WTC11 (cell line): ENCODE measurements at regions not wholly inside any gene's neighbourhood (a gene's known extent, or its start where the extent isn't known, plus 50 kb on each side); places are given as distances from the start of the nearest gene placed in this dataset.

Experiments
- ATAC-seq: fragments of 200-7000 bp; cut with Tn5 transposase; 2 replicates; pipeline ENCODE4 v1.10.0; 2021; ENCODE audit warnings: mild to moderate bottlenecking, moderate library complexity
- CTCF ChIA-PET: fragments of 300-600 bp; sonication (Branson Sonifier 250); formaldehyde crosslinking; loops from one replicate; lab custom pipeline; 2021; ENCODE audit warnings: antibody characterized with exemption; lab: Charles Lee
- POLR2A ChIA-PET: fragments of 350-600 bp; sonication (Branson Sonifier 250); formaldehyde crosslinking; loops from one replicate; lab custom pipeline; 2021; ENCODE audit warnings: antibody characterized with exemption; lab: Charles Lee
- DNase-seq: peaks from one replicate; pipeline ENCODE4 v3.0.0; 2021; ENCODE audit warnings: low spot score
- H3K27ac Mint-ChIP-seq: 2 replicates; pipeline ENCODE4 v1.8.0; 2021; ENCODE audit warnings: mixed read lengths
- H3K27me3 Mint-ChIP-seq: 2 replicates; pipeline ENCODE4 v1.8.0; 2021; ENCODE audit warnings: low read depth, mild to moderate bottlenecking, moderate library complexity, mixed read lengths
- H3K36me3 Mint-ChIP-seq: 2 replicates; pipeline ENCODE4 v1.8.0; 2021; ENCODE audit warnings: mixed read lengths
- H3K4me1 Mint-ChIP-seq: 2 replicates; pipeline ENCODE4 v1.8.0; 2022; ENCODE audit warnings: mixed read lengths
- H3K4me3 Mint-ChIP-seq: 2 replicates; pipeline ENCODE4 v1.8.0; 2021; ENCODE audit warnings: mild to moderate bottlenecking, moderate library complexity, mixed read lengths
- H3K9me3 Mint-ChIP-seq: 2 replicates; pipeline ENCODE4 v1.8.0; 2021; ENCODE audit warnings: mixed read lengths
- EMX1 ChIP-seq: fragments of 250-450 bp; sonication (Bioruptor Pico); IDR thresholded peaks from 2 replicates; pipeline ENCODE4 v1.8.0; 2021; ENCODE audit warnings: mild to moderate bottlenecking
- ETV6 ChIP-seq: sonication (generic); formaldehyde crosslinking; IDR thresholded peaks from 2 replicates; pipeline ENCODE4 v1.8.1; 2022; ENCODE audit warnings: mild to moderate bottlenecking, missing genetic modification reagents
- IRF2 ChIP-seq: sonication (generic); formaldehyde crosslinking; IDR thresholded peaks from 2 replicates; pipeline ENCODE4 v1.8.0; 2022; ENCODE audit warnings: low read depth, missing genetic modification reagents, borderline replicate concordance
- JUN ChIP-seq: sonication (generic); formaldehyde crosslinking; IDR thresholded peaks from 2 replicates; pipeline ENCODE4 v1.8.0; 2023; ENCODE audit warnings: mild to moderate bottlenecking, missing genetic modification reagents
- KAT7 ChIP-seq: sonication (generic); formaldehyde crosslinking; IDR thresholded peaks from 2 replicates; pipeline ENCODE4 v1.8.1; 2023; ENCODE audit warnings: missing genetic modification reagents, mild to moderate bottlenecking, borderline replicate concordance
- PRRX2 ChIP-seq: fragments of 250-450 bp; sonication (Bioruptor Pico); IDR thresholded peaks from 2 replicates; pipeline ENCODE4 v1.8.0; 2021; ENCODE audit warnings: mild to moderate bottlenecking
- SMAD4 ChIP-seq: sonication (generic); formaldehyde crosslinking; IDR thresholded peaks from 2 replicates; pipeline ENCODE4 v1.8.0; 2022; ENCODE audit warnings: mild to moderate bottlenecking, missing genetic modification reagents
- SOX15 ChIP-seq: fragments of 250-450 bp; sonication (Bioruptor Pico); IDR thresholded peaks from 2 replicates; pipeline ENCODE4 v1.9.0; 2021; ENCODE audit warnings: mild to moderate bottlenecking
- TF ChIP-seq, protein P1 (sequence below): fragments of 250-450 bp; sonication (Bioruptor Pico); IDR thresholded peaks from 2 replicates; pipeline ENCODE4 v1.9.0; 2021; ENCODE audit warnings: mild to moderate bottlenecking
- TF ChIP-seq, protein P2 (sequence below): sonication (generic); formaldehyde crosslinking; IDR thresholded peaks from 2 replicates; pipeline ENCODE4 v1.8.1; 2023; ENCODE audit warnings: mild to moderate bottlenecking, missing genetic modification reagents
- TF ChIP-seq, protein P3 (sequence below): sonication (generic); formaldehyde crosslinking; IDR thresholded peaks from 2 replicates; pipeline ENCODE4 v1.8.1; 2023; ENCODE audit warnings: mild to moderate bottlenecking, missing genetic modification reagents
- TF ChIP-seq, protein P4 (sequence below): fragments of 200-600 bp; IDR thresholded peaks from 2 replicates; pipeline ENCODE4 v1.8.0; 2022; ENCODE audit warnings: antibody characterized with exemption
- TF ChIP-seq, protein P5 (sequence below): fragments of 250-450 bp; sonication (Bioruptor Pico); IDR thresholded peaks from 2 replicates; pipeline ENCODE4 v1.8.0; 2021; ENCODE audit warnings: mild to moderate bottlenecking
- TF ChIP-seq, protein P6 (sequence below): sonication (generic); formaldehyde crosslinking; IDR thresholded peaks from 2 replicates; pipeline ENCODE4 v1.8.0; 2022; ENCODE audit warnings: mild to moderate bottlenecking, missing genetic modification reagents
- TF ChIP-seq, protein P7 (sequence below): sonication (generic); formaldehyde crosslinking; IDR thresholded peaks from 2 replicates; pipeline ENCODE4 v1.8.1; 2023; ENCODE audit warnings: mild to moderate bottlenecking, missing genetic modification reagents, borderline replicate concordance

DNA sequence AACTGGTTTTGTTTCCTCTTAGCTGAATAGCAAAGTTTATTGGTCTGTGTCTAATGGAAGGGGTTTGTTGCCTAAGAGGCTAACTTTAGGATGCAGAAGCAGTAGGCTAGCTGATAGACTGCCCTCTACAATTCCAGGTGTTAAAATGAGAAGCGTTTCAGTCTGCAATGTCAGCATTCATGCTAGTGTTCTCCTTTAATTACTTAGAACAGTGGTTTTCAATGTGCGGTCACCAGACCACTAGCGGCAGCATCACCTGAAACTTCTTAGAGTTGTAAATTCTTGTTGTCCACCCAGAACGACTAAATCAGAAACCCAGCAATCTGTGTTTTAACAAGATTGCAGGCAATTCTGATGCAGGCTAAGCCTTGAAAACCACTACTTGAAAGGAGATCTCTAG, 392.9 kb downstream of the IPMK start (continued):
- TF ChIP-seq, protein P1, sequence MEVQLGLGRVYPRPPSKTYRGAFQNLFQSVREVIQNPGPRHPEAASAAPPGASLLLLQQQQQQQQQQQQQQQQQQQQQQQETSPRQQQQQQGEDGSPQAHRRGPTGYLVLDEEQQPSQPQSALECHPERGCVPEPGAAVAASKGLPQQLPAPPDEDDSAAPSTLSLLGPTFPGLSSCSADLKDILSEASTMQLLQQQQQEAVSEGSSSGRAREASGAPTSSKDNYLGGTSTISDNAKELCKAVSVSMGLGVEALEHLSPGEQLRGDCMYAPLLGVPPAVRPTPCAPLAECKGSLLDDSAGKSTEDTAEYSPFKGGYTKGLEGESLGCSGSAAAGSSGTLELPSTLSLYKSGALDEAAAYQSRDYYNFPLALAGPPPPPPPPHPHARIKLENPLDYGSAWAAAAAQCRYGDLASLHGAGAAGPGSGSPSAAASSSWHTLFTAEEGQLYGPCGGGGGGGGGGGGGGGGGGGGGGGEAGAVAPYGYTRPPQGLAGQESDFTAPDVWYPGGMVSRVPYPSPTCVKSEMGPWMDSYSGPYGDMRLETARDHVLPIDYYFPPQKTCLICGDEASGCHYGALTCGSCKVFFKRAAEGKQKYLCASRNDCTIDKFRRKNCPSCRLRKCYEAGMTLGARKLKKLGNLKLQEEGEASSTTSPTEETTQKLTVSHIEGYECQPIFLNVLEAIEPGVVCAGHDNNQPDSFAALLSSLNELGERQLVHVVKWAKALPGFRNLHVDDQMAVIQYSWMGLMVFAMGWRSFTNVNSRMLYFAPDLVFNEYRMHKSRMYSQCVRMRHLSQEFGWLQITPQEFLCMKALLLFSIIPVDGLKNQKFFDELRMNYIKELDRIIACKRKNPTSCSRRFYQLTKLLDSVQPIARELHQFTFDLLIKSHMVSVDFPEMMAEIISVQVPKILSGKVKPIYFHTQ (CRISPR knock-in tag) = no peak
- TF ChIP-seq ETV6 (CRISPR knock-in tag) = no peak
- TF ChIP-seq, protein P2, sequence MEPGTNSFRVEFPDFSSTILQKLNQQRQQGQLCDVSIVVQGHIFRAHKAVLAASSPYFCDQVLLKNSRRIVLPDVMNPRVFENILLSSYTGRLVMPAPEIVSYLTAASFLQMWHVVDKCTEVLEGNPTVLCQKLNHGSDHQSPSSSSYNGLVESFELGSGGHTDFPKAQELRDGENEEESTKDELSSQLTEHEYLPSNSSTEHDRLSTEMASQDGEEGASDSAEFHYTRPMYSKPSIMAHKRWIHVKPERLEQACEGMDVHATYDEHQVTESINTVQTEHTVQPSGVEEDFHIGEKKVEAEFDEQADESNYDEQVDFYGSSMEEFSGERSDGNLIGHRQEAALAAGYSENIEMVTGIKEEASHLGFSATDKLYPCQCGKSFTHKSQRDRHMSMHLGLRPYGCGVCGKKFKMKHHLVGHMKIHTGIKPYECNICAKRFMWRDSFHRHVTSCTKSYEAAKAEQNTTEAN (CRISPR knock-in tag) = no peak
- no peak for TF ChIP-seq KAT7

DNA sequence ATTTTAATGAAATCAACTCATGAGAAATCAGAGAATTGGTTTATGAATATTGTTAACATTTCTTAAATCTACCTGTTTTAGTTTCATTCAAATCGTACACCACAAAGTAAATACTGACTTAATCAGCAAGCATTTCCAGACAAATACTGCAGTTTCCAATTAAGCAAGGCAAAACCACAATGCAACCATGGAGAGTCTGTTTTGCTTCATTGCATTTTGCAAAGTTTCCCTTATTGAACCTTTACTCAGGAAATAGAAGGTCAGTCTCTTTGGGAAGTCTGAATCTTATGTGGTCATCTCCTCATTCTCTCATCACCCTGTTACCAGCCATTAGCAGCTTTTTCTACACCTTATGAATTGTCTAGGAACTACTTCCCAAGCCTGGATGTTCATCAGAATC, 400.5 kb downstream of the IPMK start:
- H3K27me3 Mint-ChIP-seq = no peaks in the 10 kb centered on the region
- H3K4me3 Mint-ChIP-seq = no peak overlapping the region
- ChIA-PET CTCF (no interaction called here), POLR2A (no interaction called here)
- H3K27ac Mint-ChIP-seq = no peak overlapping the region
- DNase-seq = no peak
- no peak for TF ChIP-seq EMX1 (CRISPR knock-in tag)
- TF ChIP-seq, protein P3, sequence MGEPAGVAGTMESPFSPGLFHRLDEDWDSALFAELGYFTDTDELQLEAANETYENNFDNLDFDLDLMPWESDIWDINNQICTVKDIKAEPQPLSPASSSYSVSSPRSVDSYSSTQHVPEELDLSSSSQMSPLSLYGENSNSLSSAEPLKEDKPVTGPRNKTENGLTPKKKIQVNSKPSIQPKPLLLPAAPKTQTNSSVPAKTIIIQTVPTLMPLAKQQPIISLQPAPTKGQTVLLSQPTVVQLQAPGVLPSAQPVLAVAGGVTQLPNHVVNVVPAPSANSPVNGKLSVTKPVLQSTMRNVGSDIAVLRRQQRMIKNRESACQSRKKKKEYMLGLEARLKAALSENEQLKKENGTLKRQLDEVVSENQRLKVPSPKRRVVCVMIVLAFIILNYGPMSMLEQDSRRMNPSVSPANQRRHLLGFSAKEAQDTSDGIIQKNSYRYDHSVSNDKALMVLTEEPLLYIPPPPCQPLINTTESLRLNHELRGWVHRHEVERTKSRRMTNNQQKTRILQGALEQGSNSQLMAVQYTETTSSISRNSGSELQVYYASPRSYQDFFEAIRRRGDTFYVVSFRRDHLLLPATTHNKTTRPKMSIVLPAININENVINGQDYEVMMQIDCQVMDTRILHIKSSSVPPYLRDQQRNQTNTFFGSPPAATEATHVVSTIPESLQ (CRISPR knock-in tag) = no peak
- TF ChIP-seq SOX15 (CRISPR knock-in tag) = no peak
- no peak for TF ChIP-seq JUN
- no peaks in the 10 kb centered on the region for H3K36me3 Mint-ChIP-seq
- no peaks in the 10 kb centered on the region for H3K9me3 Mint-ChIP-seq
- H3K4me1 Mint-ChIP-seq = peaks cover 6% of the 10 kb centered on the region
- no peak for ATAC-seq

DNA sequence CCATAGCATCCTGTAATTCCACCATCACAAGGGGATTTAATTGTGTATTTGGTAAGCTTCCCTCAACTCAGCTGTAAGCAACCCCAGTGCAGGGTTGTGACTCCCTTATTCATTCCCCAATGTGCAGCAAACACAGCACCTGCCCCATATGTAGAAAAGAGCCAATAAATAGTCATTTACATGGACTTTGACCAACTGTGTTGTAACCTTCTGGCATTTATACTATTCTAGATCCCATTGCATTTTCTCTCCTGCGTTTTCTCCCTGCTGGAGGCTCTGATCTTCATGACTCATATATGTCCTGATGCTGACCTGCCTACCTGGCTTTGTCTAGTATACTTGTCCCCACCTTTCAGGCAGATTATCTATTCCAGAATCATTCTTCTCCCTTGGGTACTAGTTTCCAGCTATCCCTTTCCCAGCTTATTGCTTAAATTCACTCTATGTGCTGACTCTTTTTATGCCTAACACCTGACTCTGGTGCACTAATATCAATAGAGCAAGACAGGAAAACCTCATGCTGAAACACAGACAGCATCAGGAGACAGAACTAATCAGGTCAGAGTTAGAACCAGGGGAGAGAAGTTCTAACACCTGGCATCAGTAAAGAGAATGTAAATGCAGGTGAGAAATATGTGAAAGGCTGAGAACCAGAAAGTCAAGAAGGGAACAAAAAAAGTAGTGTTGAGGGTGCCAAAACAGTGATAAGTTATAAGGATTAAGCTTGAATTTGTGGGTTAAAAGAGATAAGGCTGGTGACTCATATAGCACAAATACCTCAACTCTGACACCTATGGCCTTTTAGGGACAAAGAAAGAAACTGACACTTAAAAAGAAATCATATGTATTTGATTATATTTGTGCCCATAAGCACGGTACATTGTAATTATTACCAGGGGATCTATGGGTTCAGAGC, 402.7 kb downstream of the IPMK start:
- no peak overlapping the region for H3K4me3 Mint-ChIP-seq
- H3K27me3 Mint-ChIP-seq = no peaks in the 10 kb centered on the region
- no peaks in the 10 kb centered on the region for H3K36me3 Mint-ChIP-seq
- peaks cover 6% of the 10 kb centered on the region for H3K4me1 Mint-ChIP-seq
- ChIA-PET POLR2A (no interaction called here), CTCF (no interaction called here)
- ATAC-seq (no peak), DNase-seq (no peak)
- no peak overlapping the region for H3K27ac Mint-ChIP-seq
- H3K9me3 Mint-ChIP-seq = no peaks in the 10 kb centered on the region
- TF ChIP-seq IRF2 (CRISPR knock-in tag) = no peak
- TF ChIP-seq, protein P4, sequence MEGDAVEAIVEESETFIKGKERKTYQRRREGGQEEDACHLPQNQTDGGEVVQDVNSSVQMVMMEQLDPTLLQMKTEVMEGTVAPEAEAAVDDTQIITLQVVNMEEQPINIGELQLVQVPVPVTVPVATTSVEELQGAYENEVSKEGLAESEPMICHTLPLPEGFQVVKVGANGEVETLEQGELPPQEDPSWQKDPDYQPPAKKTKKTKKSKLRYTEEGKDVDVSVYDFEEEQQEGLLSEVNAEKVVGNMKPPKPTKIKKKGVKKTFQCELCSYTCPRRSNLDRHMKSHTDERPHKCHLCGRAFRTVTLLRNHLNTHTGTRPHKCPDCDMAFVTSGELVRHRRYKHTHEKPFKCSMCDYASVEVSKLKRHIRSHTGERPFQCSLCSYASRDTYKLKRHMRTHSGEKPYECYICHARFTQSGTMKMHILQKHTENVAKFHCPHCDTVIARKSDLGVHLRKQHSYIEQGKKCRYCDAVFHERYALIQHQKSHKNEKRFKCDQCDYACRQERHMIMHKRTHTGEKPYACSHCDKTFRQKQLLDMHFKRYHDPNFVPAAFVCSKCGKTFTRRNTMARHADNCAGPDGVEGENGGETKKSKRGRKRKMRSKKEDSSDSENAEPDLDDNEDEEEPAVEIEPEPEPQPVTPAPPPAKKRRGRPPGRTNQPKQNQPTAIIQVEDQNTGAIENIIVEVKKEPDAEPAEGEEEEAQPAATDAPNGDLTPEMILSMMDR = no peak
- no peak for TF ChIP-seq PRRX2
- TF ChIP-seq, protein P5, sequence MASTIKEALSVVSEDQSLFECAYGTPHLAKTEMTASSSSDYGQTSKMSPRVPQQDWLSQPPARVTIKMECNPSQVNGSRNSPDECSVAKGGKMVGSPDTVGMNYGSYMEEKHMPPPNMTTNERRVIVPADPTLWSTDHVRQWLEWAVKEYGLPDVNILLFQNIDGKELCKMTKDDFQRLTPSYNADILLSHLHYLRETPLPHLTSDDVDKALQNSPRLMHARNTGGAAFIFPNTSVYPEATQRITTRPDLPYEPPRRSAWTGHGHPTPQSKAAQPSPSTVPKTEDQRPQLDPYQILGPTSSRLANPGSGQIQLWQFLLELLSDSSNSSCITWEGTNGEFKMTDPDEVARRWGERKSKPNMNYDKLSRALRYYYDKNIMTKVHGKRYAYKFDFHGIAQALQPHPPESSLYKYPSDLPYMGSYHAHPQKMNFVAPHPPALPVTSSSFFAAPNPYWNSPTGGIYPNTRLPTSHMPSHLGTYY (CRISPR knock-in tag) = no peak
- TF ChIP-seq, protein P6, sequence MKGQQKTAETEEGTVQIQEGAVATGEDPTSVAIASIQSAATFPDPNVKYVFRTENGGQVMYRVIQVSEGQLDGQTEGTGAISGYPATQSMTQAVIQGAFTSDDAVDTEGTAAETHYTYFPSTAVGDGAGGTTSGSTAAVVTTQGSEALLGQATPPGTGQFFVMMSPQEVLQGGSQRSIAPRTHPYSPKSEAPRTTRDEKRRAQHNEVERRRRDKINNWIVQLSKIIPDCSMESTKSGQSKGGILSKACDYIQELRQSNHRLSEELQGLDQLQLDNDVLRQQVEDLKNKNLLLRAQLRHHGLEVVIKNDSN (CRISPR knock-in tag) = no peak
- no peak for TF ChIP-seq SMAD4
- TF ChIP-seq, protein P7, sequence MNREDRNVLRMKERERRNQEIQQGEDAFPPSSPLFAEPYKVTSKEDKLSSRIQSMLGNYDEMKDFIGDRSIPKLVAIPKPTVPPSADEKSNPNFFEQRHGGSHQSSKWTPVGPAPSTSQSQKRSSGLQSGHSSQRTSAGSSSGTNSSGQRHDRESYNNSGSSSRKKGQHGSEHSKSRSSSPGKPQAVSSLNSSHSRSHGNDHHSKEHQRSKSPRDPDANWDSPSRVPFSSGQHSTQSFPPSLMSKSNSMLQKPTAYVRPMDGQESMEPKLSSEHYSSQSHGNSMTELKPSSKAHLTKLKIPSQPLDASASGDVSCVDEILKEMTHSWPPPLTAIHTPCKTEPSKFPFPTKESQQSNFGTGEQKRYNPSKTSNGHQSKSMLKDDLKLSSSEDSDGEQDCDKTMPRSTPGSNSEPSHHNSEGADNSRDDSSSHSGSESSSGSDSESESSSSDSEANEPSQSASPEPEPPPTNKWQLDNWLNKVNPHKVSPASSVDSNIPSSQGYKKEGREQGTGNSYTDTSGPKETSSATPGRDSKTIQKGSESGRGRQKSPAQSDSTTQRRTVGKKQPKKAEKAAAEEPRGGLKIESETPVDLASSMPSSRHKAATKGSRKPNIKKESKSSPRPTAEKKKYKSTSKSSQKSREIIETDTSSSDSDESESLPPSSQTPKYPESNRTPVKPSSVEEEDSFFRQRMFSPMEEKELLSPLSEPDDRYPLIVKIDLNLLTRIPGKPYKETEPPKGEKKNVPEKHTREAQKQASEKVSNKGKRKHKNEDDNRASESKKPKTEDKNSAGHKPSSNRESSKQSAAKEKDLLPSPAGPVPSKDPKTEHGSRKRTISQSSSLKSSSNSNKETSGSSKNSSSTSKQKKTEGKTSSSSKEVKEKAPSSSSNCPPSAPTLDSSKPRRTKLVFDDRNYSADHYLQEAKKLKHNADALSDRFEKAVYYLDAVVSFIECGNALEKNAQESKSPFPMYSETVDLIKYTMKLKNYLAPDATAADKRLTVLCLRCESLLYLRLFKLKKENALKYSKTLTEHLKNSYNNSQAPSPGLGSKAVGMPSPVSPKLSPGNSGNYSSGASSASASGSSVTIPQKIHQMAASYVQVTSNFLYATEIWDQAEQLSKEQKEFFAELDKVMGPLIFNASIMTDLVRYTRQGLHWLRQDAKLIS (CRISPR knock-in tag) = no peak
